Amygdala (tissue), 56 donors: ENCODE measurements at regions not wholly inside any gene's neighbourhood (a gene's known extent, or its start where the extent isn't known, plus 50 kb on each side); places are given as distances from the start of the nearest gene placed in this dataset.

Experiments
- DNase-seq, 56 donors: peaks; one replicate each; lab custom pipeline; 2025; lab: John Stamatoyannopoulos, UW

GRCh38 chr2:145343287-145343686 is 823.4 kb upstream of the ZEB2 start:
- DNase-seq: no peak

- peak in 7 of 56 donors; percentile 4 to 48 (median 10) for DNase-seq
These were observed 821.6 kb upstream of the ZEB2 start for GRCh38 chr2:145341536-145341935.

- no peak for DNase-seq
These were observed 819.7 kb upstream of the ZEB2 start for GRCh38 chr2:145339646-145340045.

GRCh38 chr2:145332210-145332898 is 812.4 kb upstream of the ZEB2 start:
- no peak for DNase-seq

GRCh38 chr2:145329971-145330370 is 810.1 kb upstream of the ZEB2 start:
- no peak for DNase-seq

- no peak for DNase-seq
These were observed 805.6 kb upstream of the ZEB2 start for GRCh38 chr2:145325485-145325884.

GRCh38 chr2:145324748-145325147 is 804.8 kb upstream of the ZEB2 start:
- no peak for DNase-seq

GRCh38 chr2:145323512-145323911 is 803.6 kb upstream of the ZEB2 start:
- no peak for DNase-seq

- DNase-seq: no peak
These were observed 801.4 kb upstream of the ZEB2 start for GRCh38 chr2:145321344-145321743.

- DNase-seq: no peak
These were observed 796.6 kb upstream of the ZEB2 start for GRCh38 chr2:145316496-145316895.

GRCh38 chr2:145315053-145315452 is 795.1 kb upstream of the ZEB2 start:
- DNase-seq: no peak

GRCh38 chr2:145314119-145314633 is 794.3 kb upstream of the ZEB2 start:
- no peak for DNase-seq

- no peak for DNase-seq
These were observed 786.0 kb upstream of the ZEB2 start for GRCh38 chr2:145305889-145306288.

GRCh38 chr2:145304501-145304900 is 784.6 kb upstream of the ZEB2 start:
- DNase-seq: no peak

- no peak for DNase-seq
These were observed 783.6 kb upstream of the ZEB2 start for GRCh38 chr2:145303536-145303935.

GRCh38 chr2:145302886-145303285 is 783.0 kb upstream of the ZEB2 start:
- no peak for DNase-seq

- no peak for DNase-seq
These were observed 782.5 kb upstream of the ZEB2 start for GRCh38 chr2:145302451-145302850.

- no peak for DNase-seq
These were observed 779.4 kb upstream of the ZEB2 start for GRCh38 chr2:145299368-145299767.

- DNase-seq: no peak
These were observed 772.2 kb upstream of the ZEB2 start for GRCh38 chr2:145292166-145292565.

- no peak for DNase-seq
These were observed 771.1 kb upstream of the ZEB2 start for GRCh38 chr2:145290986-145291385.

- DNase-seq: no peak
These were observed 770.0 kb upstream of the ZEB2 start for GRCh38 chr2:145289946-145290345.

GRCh38 chr2:145288650-145289496 is 769.0 kb upstream of the ZEB2 start:
- no peak for DNase-seq
